Activated CD8-positive, alpha-beta memory T cell treated with anti-CD3 and anti-CD28 coated beads for 48 hours (primary cell): ENCODE measurements at regions not wholly inside any gene's neighbourhood (a gene's known extent, or its start where the extent isn't known, plus 50 kb on each side); places are given as distances from the start of the nearest gene placed in this dataset.
"Not testable (repeated sequence)": the region's sequence is repeated elsewhere in the genome, so short reads cannot be mapped to it uniquely, and the experiment has no call there.

Experiments
- DNase-seq, 3 experiments: peaks; one replicate each; pipeline ENCODE4 v3.0.0-alpha.2; 2020; ENCODE audit warnings: low read depth in 2 of 3, low spot score in 2 of 3

DNA sequence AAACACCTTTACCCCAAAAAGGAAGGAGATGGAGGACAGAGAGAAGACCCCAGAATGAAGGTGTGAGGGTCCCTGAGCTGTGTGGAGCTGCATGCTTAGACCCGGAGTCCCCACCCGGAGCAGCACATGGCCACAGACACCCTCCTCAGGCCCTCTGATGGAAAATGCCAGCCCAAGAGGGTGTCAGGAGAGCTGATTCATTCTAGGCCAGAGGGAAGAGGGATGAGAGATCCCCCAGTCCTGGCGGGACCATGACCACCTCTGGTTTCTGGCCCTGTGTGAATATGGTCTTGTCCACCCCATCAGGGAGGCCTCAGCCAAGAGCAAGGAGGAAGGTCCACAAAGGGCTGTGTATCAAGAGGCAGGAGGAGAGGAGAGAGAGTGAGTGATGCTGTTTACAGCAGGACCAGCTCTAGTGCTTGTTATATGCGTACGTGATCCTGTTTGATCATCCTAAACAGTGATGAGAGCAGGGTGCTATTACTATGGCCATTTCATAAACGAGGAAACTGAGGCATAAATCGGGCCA is 186.6 kb upstream of the HAAO start:
- DNase-seq: no peak

DNA sequence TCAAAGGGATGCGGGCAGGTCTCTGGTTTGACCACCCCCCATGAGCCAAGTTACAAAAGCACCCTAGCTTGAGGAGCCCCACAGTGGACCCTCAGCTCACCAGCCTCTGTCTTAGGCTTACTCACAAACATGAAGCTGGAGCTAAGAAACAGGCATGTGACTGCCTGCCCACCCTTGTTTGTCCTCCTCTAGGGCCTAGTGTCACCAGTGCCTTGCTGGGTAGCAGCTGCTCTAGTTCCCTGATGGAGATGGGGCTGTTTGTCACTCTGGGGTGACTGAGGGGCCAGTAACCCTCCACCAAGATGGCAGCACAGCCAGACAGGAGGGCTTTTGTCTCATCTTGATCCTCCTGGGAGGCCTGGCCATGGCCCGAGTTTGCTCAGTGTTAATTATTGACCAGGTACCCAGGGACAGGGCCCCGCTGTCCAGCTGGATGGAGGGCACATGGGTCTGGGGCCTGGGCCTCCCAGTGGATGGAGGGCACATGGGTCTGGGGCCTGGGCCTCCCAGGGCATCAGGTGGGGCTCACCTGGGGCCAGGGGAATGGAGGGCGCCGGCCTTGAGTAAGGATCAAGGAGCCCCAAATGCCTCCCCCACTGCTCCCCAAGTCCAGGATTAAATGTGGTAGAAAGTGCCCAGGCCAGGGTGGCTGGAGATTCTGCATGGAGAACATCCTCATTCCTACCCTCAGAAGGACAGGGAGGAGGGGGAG is 185.9 kb upstream of the HAAO start:
- DNase-seq: no peak

DNA sequence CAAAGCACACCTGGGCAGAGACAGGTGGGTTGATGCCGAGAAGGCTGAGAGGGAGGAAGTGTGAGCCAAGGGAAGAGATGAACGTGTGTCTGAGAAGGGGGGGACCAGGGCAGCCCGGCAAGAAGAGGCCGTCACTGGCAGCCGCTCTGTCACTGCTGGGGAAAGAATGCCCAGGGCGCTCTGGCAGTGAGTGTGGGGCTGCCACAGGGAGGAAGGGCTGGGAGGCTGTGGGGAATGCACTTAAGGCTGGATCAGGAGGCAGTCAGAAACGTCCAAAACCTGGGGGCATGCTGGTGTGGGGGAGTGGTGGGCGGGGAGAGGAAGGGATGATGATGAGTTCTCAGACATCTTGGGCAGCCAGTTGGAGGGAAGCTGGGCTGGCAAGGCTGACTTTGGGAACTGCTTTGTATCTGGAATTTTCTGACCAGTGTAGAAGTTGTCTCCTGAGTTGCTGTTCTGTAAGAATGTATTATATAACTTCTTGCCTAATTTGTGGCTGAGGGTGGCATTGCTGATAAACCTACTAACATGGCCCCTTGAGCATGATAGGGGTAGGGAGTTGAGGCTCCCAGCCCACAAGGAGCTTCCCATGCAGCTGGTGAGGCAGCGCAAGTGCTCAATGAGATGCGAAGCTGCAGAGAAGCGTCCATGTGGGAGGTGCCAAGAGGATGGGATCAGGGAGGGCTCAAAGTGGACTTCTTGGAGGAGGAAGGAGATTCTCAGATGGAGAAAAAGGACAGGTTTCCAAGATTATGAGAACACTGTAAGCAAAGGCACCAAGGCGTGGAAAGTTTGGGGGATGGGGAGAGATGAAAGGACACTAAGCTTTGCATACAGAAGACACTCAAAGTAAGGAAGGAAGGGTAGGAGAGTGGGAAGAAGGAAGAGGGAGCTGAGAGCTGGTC is 185.1 kb upstream of the HAAO start:
- no peak for DNase-seq

GRCh38 chr2:42976351-42976750 is 184.0 kb upstream of the HAAO start:
- no peak for DNase-seq

- DNase-seq: peak; percentile 30 to 45 (median 34)
Observed at GRCh38 chr2:42974721-42975717, 182.6 kb upstream of the HAAO start.

- DNase-seq: no peak
Observed at GRCh38 chr2:42974169-42974720, 181.9 kb upstream of the HAAO start.

DNA sequence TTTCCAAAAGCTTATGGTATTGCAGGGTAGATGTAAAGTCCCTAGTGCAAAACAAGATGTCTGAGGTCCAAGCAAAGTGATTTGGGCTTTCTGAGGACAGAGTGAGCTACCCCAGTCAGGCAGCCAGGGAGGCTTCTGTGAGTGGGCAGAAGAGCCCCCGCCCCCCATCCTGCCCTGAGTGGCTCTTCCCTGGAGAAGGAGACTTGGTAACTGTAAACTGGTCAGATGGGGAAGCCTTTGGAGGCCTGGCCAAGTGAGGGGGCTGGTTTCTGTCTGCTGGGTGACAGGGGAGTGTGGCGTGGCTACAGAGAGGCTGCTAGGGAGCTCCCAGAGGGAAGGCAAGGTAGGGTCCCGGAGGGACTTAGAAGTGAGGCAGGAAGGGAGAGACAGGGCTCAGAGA is 181.3 kb upstream of the HAAO start:
- no peak for DNase-seq

DNA sequence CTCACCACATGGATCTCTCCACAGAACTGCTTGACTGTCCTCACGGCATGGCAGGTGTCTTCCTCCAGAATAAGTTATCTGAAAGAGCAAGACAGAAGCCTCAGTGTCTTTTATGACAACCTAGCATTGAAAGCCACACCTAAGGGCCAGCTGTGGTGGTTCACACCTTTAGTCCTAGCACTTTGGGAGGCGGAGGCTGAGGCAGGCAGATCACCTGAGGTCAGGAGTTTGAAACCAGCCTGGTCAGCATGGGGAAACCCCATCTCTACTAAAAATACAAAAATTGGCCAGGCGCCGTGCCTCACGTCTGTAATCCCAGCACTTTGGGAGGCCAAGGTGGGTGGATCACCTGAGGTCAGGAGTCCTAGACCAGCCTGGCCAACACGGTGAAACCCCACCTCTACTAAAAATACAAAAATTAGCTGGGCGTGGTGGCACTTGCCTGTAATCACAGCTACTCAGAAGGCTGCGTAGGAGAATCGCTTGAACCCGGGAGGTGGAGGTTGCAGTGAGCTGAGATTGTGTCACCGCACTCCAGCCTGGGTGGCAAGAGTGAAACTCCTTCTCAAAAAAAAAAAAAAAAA is 180.6 kb upstream of the HAAO start:
- DNase-seq: not testable (repeated sequence)

DNA sequence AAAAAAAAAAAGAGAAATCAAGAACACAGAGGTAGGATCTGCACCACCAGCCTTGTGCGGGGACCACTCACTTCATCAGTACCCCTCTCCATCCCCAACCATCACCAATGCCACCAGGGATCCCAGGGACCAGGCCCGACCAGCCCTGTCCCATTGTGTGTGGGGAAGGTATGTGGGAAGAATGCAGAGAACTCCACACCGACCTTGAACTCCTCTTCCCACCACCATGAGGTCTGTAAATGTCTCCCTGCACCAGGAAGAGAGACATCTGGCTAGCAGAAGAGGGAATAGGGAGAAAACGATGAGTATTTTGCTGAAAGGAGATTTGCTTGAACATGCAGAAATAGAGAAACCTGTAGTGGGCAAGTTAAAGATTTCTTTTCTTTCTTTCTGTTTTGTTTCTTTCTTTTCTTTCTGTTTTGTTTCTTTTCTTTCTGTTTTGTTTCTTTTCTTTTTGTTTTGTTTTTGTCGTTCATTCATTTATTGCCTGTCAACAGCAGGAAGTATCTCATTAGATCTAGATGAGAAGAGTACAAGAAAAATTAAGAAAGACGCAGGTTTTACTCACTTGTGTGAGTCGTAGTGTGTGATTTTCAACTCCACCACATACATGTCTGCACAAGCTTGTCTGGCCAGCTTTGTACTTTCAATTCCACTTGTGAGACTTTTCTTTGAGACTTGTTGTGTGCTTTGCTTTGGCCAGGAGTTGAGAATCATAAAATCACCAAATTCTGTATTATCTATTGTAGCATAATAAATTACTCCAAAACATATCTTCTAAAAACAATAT is 179.8 kb upstream of the HAAO start:
- no peak for DNase-seq

- DNase-seq: no peak
Observed at GRCh38 chr2:42971381-42971780, 179.0 kb upstream of the HAAO start.

- no peak for DNase-seq
Observed at GRCh38 chr2:42970151-42970550, 177.8 kb upstream of the HAAO start.

GRCh38 chr2:42969231-42970150 is 177.1 kb upstream of the HAAO start:
- DNase-seq: no peak

- DNase-seq: no peak
Observed at GRCh38 chr2:42967959-42968674, 175.7 kb upstream of the HAAO start.

GRCh38 chr2:42965910-42966309 is 173.5 kb upstream of the HAAO start:
- no peak for DNase-seq

- no peak for DNase-seq
Observed at GRCh38 chr2:42965196-42965595, 172.8 kb upstream of the HAAO start.

DNA sequence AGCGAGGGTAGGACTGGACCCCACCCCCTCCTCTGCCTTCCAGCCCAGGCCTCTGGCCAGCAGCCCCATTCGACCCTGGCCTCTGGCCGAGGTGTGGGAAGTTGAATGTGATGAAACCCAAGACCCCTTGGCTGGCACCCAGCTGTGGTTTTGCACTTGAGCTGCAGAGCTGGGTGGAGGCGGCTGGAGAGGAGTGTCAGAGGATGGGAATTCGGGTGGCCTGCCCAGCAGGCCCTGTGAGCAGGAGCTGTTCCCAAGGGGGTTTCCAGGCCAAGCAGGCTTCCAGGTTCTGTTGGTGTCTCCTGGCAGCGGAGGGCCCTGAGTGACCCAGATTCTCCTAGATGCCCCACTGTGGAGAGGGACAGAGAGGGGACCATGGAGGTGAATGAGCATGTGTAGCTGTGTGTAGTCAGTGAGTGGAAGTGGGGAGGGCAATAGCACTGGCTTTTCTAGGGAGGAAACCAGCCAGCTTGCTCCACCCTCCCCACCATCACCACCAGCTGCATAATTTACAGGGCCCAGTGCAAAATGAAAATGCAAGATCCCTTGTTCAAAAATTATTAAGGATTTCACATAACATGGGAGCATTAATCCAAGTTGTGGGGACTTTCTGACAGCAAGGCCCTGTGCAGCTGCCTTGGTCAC is 172.2 kb upstream of the HAAO start:
- DNase-seq: no peak

DNA sequence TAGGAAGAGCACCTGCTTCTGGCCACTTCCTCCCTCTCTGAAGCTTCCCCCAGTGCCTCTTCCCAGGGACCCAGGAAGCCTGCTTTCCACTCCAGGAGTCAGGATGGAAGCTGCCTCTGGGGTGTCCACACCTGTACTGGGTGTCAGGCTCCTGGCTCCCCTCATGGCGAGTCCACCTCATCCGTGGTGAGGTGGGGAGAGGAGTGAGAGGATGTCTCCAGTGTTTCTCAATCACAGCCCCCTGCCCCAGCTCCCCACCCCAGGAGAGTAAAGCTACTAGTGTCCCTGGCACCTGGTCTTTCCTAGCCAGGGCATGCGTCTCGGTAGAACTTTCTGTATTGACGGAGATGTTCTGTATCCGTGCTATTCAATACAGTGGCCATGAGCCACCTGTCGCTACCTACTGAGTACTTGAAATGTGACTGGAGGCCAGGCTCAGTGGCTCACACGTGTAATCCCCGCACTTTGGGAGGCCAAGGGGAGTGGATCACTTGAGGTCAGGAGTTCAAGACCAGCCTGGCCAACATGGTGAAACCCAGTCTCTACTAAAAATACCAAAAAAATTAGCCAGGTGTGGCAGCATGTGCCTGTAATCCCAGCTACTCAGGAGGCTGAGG is 171.2 kb upstream of the HAAO start:
- DNase-seq: no peak
